GM12865 (cell line): ENCODE measurements at regions not wholly inside any gene's neighbourhood (a gene's known extent, or its start where the extent isn't known, plus 50 kb on each side); places are given as distances from the start of the nearest gene placed in this dataset.

Experiments
- DNase-seq: peaks from one replicate; pipeline ENCODE4 v3.0.0; 2010; ENCODE audit warnings: low read depth
- H3K4me3 ChIP-seq: 2 replicates; pipeline ENCODE4 v1.5.1; 2011; ENCODE audit warnings: mild to moderate bottlenecking, low read depth, low read length, control low read depth
- TF ChIP-seq, protein P1 (sequence below): IDR thresholded peaks from 2 replicates; pipeline ENCODE4 v1.5.1; 2011; ENCODE audit warnings: low read length, control low read depth, low read depth, inconsistent platforms; ENCODE audit not compliant: insufficient read depth; ENCODE audit errors: missing control alignments

DNA sequence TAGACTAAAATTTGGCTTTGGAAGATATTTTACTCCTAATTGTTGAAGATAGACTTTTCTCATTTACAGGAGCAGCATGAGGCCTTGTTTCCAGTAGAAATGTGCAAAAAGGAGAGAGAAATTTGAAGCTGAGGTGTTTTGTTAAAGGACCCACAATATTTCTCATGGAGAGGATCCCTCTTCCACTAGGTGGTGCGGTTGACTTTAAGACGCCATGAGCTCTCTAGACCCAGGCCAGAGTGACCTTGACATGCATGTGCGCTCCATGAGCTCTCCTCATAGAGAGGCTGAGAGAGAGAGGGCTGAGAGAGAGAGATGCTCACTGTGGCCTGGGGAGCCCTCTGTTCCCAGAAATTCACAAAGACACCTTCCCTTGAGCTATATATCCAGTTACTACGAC is 861.2 kb upstream of the EYS start:
- no peak for DNase-seq
- TF ChIP-seq, protein P1, sequence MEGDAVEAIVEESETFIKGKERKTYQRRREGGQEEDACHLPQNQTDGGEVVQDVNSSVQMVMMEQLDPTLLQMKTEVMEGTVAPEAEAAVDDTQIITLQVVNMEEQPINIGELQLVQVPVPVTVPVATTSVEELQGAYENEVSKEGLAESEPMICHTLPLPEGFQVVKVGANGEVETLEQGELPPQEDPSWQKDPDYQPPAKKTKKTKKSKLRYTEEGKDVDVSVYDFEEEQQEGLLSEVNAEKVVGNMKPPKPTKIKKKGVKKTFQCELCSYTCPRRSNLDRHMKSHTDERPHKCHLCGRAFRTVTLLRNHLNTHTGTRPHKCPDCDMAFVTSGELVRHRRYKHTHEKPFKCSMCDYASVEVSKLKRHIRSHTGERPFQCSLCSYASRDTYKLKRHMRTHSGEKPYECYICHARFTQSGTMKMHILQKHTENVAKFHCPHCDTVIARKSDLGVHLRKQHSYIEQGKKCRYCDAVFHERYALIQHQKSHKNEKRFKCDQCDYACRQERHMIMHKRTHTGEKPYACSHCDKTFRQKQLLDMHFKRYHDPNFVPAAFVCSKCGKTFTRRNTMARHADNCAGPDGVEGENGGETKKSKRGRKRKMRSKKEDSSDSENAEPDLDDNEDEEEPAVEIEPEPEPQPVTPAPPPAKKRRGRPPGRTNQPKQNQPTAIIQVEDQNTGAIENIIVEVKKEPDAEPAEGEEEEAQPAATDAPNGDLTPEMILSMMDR, result no peak
- no peak overlapping the region for H3K4me3 ChIP-seq

DNA sequence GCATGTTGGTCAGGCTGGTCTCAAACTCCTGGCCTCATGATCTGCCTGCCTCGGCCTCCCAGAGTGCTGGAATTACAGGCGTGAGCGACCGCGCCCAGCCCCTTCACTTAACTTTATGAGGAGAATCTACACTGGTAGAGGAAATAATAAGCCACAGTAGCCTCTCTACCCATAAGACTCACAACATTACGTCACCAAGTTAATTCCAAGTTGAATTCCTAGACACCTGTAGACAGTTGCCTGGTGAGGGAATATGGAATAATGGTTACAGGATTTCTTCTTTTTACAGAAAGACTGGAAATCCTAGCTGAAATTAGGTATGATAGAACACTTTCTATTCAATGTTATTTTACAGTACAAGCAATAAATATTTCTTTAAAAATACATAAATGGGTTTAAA is 854.5 kb upstream of the EYS start:
- TF ChIP-seq, protein P1, result no peak
- no peak for DNase-seq
- no peak overlapping the region for H3K4me3 ChIP-seq

DNA sequence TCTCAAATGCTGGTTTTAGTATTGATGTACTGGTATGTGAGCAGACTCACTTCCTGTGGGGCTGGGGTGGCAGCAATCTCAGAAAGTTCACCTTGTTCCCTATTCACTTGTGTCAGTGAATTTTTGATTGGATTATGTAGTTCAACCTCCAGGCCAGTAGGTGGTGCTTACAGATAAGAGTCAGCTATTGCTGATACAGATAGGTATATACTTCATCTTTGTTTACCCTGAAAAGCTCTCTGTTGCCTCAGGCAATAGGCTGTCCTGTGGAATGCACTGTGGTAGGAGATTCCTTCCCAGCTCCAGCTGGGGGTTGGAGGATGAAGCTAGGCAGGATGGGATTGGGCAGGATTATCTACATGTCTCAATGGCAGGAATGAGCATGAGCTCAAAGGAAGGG is 851.2 kb upstream of the EYS start:
- TF ChIP-seq, protein P1, result no peak
- DNase-seq, result peak; percentile 2
- no peak overlapping the region for H3K4me3 ChIP-seq

DNA sequence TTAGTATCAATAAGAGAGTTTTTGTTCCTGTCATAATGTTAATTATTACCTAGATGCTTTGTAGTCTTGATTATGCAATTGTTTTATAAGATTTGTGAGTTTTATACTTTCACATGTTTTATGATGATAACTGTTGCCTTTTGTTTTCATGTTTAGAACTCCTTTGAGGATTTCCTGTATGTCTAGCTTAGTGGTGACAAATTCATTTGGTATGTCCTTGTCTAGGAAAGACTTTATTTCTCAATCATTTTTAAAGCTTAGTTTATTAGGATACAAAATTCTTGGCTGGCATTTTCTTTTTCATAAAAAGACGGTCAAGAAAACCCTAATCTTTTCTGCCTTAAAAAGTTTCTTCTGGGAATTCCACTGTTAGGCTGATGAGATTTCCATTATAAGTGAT is 849.9 kb upstream of the EYS start:
- H3K4me3 ChIP-seq, result no peak overlapping the region
- no peak for DNase-seq
- TF ChIP-seq, protein P1, result no peak

DNA sequence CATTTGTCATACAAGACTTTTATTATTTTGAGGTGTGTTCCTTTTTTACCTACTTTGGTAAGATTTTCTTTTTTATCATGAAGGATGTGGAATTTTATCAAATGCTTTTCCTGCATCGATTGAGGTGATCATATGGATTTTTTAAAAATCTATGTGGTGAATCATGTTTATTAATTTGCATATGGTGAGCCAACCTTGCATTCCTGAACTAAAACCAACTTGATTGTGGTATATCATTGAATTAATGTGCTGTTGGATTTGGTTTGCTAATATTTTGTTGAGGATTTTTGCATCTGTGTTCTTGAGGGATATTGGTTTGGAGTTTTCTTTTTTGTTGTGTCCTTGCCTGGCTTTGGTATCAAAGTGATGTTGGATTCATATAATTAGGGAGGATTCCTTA is 848.1 kb upstream of the EYS start:
- H3K4me3 ChIP-seq, result no peak overlapping the region
- TF ChIP-seq, protein P1, result no peak
- DNase-seq, result no peak

DNA sequence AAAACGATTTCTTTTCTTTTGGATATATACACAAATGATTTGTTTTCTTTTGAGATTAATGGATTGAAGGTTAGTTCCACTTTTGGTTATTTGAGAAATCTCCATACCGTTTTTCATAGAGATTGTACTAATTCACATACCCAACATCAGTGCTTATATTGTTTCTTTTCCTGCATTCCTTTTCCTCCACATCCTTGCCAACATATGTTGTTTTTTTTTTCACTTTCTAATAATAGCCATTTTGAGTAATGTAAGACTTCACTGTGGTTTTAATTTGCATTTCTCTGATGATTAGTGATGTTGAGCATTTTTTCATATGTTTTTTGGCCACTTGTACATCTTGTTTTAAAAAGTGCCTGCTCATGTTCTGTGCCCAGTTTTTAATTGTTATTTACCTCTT is 846.4 kb upstream of the EYS start:
- H3K4me3 ChIP-seq, result no peak overlapping the region
- no peak for DNase-seq
- TF ChIP-seq, protein P1, result no peak

DNA sequence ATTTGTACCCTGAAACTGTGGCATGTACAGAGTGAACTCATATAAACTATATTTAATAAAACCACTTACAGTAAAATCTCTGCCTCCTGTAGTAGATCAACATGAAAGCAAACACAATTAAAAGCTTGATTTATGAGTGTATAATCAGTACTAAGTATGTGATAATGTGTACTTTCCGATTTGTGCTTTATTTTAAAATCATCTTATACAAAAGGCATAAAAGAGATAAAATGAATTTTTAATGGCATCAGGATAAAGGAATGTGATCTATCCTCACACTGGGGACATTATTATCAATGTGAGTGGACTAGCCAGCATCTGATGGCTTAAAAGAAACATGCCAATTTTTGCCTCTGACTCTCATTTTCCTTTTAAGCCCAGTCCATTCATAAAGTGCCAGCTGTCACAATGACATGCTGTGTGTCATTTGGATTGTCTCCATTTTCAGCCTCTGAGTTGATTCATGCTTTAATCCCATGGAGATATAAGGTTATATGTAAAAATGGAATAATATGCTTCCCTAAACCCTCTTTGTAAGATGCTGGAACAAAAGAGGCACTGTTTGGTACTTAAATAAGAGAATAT is 831.6 kb upstream of the EYS start:
- H3K4me3 ChIP-seq, result no peak overlapping the region
- DNase-seq, result no peak
- TF ChIP-seq, protein P1, result no peak
